GM21825 (cell line): ENCODE measurements at regions not wholly inside any gene's neighbourhood (a gene's known extent, or its start where the extent isn't known, plus 50 kb on each side); places are given as distances from the start of the nearest gene placed in this dataset.

Experiments used
- ATAC-seq: cut with Tn5 transposase; IDR thresholded peaks from one replicate; pipeline ENCODE4 v1.9.1; 2021; ENCODE audit warnings: mild to moderate bottlenecking, moderate library complexity; ENCODE audit not compliant: unreplicated experiment

- no peak for ATAC-seq
These were observed 834.5 kb downstream of the FAM181B start for GRCh38 chr11:81899156-81899555.

- ATAC-seq: no peak
These were observed 836.0 kb downstream of the FAM181B start for GRCh38 chr11:81897639-81898038.

GRCh38 chr11:81895258-81895657 is 838.4 kb downstream of the FAM181B start:
- ATAC-seq: no peak

GRCh38 chr11:81892770-81893635 is 840.7 kb downstream of the FAM181B start:
- ATAC-seq: no peak

GRCh38 chr11:81888391-81888790 is 845.3 kb downstream of the FAM181B start:
- no peak for ATAC-seq

GRCh38 chr11:81887671-81888070 is 846.0 kb downstream of the FAM181B start:
- ATAC-seq: no peak

GRCh38 chr11:81886406-81887075 is 847.1 kb downstream of the FAM181B start:
- no peak for ATAC-seq

GRCh38 chr11:81874635-81875034 is 859.0 kb downstream of the FAM181B start:
- ATAC-seq: peak; percentile 45

- ATAC-seq: no peak
These were observed 862.8 kb downstream of the FAM181B start for GRCh38 chr11:81870815-81871214.

GRCh38 chr11:81870066-81870412 is 863.6 kb downstream of the FAM181B start:
- ATAC-seq: peak; percentile 62

- ATAC-seq: peak; percentile 96
These were observed 864.2 kb downstream of the FAM181B start for GRCh38 chr11:81869351-81870065.

GRCh38 chr11:81866896-81867295 is 866.8 kb downstream of the FAM181B start:
- ATAC-seq: no peak

GRCh38 chr11:81857386-81857785 is 876.3 kb downstream of the FAM181B start:
- ATAC-seq: no peak

- no peak for ATAC-seq
These were observed 879.9 kb downstream of the FAM181B start for GRCh38 chr11:81853791-81854190.

GRCh38 chr11:81852896-81853295 is 880.8 kb downstream of the FAM181B start:
- ATAC-seq: no peak

- ATAC-seq: no peak
These were observed 893.3 kb downstream of the FAM181B start for GRCh38 chr11:81840380-81840779.

GRCh38 chr11:81839976-81840375 is 893.7 kb downstream of the FAM181B start:
- no peak for ATAC-seq

GRCh38 chr11:81839016-81839415 is 894.6 kb downstream of the FAM181B start:
- no peak for ATAC-seq

GRCh38 chr11:81829976-81830375 is 903.7 kb downstream of the FAM181B start:
- ATAC-seq: no peak

GRCh38 chr11:81825346-81825745 is 908.3 kb downstream of the FAM181B start:
- no peak for ATAC-seq

- ATAC-seq: no peak
These were observed 914.2 kb downstream of the FAM181B start for GRCh38 chr11:81819462-81819861.

- no peak for ATAC-seq
These were observed 928.8 kb downstream of the FAM181B start for GRCh38 chr11:81804858-81805257.
